GM18517 (cell line): ENCODE measurements at regions not wholly inside any gene's neighbourhood (a gene's known extent, or its start where the extent isn't known, plus 50 kb on each side); places are given as distances from the start of the nearest gene placed in this dataset.

ENCODE experiments used
- ATAC-seq: cut with Tn5 transposase; IDR thresholded peaks from one replicate; pipeline ENCODE4 v1.9.1; 2021; ENCODE audit warnings: mild to moderate bottlenecking, moderate library complexity; ENCODE audit not compliant: unreplicated experiment

DNA sequence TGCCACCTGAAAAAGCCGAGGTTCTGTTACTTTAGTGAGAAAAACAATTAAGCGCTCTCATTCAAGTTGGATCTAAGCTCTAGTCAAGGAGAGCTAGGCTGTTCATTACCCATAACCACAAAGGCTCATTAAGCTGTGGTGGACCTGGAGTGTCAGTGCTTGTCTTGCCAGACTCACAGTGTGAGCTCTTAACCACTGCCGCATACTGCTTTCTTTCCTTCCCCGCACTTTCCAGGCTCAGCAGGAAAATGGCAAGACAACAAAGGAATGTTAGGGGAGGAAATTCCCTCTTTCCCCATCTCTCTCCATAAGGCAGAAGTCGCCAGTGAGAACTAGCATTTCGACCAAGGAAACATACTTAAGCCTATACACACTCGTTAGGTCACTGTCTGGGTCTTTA lies 467.3 kb downstream of the ENC1 start:
- ATAC-seq, result no peak

DNA sequence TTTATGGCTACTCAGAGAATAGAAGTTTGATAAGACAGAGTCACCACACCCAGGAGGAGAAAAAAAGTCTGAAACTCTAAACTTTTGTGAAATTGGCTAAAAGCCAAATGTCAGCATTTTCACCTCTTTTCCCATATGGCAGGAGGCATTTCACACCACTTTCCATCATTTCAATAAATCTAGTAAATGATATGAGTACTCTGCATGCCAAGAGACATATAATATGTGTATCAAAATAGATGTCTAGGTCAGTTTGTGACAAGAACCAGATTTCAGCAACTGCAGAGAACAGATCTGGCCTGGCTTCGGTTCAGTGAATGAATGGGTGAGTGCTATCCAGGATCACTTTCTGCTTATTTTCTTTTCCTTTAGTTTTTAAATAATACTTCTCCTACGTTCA lies 470.8 kb downstream of the ENC1 start:
- ATAC-seq, result no peak

DNA sequence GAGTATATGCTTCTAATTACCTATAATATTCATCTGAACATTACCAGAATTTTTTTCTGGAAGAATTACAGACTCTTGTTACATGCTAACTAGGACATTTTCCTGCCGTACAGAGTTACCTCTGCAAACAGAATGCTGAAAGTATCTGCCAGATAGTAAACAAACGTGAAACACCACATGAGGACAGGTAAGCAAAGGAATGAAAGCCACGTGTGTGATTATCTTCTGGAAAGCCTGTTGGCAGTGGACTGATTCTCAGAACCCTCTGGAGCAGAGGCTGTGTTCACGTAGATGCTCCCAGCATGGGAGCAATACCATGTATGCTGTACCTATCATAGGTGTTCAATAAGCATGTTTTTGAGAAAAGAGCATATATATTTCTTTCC lies 472.6 kb downstream of the ENC1 start:
- no peak for ATAC-seq

DNA sequence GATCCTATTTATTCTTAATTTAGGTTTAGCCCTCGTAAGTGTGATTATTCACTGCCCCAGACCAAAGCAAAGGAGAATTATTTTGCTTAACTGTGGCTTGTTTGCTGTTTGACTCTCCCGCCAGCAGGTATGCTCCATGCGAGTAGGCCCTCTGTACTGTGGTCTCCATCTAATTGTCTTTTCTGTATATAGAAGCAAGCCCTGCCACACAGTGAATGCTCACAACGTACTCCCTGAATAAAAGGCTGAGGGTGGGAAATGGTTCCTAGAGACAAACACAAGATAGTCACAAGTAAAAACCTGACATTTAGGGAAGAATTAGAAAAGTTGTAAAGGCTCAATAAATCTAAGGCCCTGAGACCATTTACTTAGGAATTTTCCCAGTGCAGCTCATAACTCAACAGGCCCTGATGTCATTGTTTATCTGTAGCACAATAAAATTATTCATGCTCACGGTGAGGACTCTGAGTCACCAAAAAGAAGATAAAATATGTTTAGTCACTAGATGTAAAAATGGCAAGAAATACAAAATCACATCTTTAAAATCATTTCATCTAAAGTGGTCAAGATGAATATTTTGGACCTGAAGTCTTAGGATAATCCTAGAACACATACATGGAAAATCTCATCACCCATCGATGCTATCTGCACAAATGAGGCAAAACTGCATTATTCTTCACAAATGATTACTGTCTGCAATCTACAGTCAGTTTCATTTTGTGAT lies 473.2 kb downstream of the ENC1 start:
- ATAC-seq, result no peak

DNA sequence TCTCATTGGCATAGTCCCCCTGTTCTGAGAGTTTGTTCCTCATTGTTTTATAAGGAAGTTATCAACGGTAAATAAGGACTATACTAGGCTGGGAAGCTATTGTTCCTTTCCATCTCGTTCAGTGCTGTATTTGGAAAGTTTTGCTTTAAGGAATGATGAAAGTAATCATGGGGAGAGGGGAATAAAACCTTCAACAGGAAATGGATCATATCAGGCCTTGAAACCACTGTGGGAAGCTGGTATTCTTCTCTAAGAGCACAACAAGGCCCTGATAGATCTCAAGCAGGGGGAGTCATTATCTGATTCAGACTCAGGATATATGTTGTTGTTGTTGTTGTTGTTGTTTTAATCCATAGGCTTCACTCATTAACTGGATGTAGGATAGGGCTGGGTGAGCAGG lies 474.5 kb downstream of the ENC1 start:
- ATAC-seq, result no peak

DNA sequence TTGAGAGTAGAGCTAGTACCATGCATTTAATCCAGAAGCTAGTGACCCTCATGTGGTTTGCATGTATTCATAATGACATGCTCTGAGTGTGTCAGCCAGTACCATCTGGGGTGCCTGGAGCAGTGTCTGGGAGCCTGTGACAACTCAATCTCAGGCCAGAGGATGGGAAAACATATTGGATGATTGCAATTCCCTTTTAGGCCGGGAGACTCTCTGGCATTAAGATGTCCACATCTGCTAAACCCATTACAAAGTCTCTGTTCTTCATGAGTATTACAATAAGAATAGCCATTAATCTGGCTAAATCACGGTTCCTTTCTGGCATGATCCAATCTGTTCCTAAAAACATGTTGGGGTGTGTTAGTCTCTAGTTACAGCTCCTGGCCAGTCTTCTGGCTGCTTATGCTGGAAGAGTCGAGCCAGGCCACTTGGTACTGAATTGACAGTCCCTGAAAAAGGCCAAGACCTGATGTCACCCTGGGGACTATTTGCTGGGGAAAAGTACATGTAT lies 475.7 kb downstream of the ENC1 start:
- no peak for ATAC-seq

DNA sequence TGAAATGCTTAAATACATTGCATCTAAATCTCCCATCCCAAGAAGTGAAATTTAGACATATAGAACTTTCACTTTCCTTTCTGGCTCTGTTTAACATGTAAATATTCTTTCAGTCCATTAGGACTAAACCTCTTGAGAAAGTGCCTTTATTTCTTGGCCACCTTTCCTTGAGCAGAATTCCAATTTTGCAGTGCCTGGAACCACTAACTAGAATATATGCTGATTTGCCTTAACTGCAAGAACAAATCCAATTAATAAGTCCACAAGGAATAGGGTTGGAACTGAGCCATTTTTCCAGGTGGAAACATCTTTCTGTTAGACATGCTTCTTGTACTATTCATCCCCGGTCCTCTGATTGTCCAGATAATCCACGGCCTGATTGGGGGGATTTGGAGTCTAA lies 478.0 kb downstream of the ENC1 start:
- ATAC-seq, result no peak

DNA sequence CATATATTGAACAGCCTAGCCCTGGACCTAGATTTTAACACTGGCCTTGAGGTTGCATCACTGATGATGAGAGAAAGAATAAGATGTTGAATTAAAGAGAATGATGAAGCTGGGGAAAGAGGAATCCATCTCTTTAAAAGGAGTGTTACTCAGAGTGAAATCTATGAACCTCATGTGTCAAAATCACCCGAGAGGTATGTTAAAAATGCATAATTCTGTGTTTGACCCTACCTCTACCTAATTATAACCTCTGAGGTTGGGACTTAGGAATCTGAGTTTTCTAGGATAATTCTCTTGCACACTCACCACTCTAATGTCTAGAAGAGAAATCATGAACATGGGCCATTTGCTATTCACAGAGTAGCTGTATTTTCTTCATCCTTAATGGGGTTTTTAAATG lies 479.4 kb downstream of the ENC1 start:
- ATAC-seq, result no peak

DNA sequence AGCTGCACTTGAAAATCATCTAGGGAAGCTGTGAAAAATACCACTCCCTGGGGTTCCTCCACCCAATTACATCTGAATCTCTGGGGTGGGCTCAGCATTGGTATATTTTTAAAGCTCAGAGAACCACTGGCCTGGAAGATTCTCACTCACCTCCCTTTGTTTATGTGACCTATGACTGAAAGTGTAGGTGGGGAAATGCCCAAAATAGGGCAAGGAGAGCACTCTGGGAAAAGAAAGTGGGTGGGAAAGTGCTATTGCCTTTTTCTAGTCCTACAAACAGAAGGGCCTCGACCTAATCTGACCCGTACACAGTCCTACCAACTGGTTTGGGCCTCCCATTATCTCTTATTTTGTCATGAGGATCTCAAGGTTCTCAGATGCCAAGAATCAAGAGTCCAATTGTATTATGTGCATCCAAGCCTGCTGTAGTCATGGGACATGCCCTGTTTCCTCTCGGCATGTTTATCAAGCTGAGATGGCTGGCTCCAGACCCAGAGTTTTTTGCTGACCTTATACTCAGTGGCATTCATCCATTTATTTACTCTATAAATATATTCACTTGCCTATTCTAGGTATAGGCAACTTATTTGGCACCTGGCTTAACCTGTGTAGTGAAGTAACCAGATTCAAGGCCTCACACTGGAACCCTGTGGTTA lies 483.7 kb downstream of the ENC1 start:
- ATAC-seq, result no peak

DNA sequence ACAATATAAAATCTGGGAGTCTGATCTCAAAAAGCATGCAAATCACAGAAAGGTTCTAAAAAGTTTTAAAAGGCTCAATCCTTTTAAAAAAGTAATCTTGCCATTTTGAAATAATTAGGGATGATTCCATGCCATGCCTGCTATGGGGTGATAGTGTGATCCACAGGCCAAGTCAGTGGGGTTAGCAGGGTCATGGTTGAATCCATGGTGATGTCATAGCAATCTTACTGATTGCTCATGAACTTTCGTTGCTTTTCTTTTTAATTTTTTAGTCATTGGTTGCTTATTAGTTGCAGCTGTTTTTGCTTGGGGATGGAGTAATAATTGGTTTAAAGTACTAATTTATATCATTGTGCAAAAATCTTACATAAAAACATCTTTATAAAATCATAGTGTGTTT lies 485.0 kb downstream of the ENC1 start:
- no peak for ATAC-seq

DNA sequence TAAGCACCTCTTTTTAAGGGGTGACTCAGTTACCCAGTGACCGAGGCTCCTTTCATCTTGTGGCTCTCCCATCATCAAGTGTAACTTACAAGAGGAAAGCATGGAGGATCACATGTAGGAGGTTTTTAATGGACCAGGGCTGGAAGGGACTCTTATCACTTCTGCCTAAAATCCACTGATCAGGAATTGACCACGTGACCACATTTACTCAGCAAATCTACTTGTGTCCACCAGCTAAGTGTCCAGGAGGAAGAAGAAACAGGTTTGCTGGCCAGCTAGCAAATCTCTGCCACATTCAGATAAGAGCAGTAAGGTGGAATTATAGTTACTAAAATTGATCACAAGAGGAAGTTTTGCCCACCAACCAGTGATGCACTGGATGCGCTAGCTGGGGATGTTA lies 486.0 kb downstream of the ENC1 start:
- no peak for ATAC-seq

DNA sequence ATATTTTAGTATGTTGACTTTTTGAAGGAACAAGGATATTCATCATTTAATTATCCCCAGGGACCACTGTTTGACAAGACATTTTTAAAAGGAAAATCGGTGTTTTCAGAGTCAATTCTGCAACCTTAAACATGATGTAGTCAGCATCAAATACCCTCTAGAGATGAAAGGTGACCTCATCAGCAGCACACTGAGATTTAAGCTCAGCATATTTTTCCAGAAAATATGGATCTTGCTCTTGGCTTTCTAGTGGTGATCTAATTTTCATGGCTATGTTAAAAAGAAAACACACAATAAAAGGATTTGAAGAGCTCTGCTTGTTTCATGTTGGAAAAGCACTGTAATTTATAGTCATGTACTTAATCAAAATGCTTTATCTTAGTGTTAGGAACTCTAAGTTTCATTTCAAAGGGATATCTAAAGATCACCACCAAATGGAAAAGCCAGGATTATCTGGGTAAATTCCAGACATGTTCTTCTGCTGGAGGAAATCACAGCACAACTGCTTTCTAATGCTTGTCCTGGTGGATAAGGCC lies 487.2 kb downstream of the ENC1 start:
- ATAC-seq, result no peak

DNA sequence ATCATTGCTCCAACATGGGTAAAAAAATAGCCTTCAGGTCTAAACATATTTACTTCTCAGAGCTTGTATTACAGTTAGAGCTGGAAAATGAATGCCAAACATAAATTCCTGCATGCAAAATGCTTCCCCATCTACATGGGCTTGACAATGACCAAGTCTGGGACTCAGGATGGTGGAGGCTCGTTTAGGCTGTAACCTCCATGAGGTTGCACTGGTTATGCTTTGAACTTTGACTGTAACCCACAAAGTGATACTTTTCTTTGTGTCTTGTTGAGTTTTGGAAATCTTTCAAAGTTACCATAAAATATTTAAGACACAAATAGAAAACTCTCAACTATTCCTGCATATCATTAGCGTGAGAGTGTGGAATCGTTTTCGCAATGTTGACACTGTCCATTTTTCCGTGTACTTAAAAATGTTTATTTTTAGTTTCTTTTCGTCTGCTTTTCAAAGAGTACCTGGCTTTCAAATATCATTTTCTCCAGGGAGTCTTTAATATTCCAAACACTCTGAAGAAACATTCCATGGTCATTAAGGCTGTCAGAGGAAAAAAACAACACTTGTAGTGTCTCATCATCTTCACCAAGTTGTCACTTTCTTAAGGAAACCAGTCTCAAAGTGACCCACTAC lies 487.8 kb downstream of the ENC1 start:
- ATAC-seq, result no peak

DNA sequence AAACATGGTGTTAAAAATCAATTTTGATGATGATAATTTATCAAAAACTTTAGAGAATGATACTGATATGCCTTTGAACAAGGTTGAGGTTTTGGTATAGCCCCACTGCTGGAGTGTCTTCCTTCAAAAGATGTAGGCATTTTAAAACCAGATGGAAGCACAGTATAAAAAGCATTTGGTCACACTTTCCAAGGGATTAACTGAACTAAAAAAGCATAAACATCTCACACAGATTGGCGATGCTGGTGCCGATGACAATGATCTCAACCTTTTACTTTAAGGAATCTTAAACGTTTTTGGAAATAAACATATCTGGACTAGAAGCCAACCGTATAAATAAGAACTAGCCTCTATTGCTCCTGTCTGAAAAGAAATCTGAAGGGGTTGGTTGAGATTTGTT lies 488.4 kb downstream of the ENC1 start:
- no peak for ATAC-seq

DNA sequence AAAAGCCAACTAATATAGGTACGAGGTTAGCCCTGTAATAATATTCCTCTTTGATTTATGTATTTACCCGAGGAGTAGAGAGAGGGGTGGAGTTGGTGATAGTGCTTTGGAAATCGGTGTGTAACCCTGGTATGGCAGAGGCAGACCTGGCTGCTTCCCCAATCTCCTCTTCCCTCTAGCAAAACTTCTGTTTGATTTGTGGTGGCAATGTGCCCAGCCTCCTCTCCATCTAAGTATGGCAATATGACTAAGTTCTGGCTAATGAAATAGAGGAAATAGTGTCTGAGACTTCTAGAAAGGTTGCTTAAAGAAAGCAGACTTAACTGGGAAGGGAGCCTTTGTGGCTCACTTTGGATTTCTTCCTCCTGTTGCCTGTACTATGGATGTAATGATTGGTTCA lies 491.1 kb downstream of the ENC1 start:
- no peak for ATAC-seq

DNA sequence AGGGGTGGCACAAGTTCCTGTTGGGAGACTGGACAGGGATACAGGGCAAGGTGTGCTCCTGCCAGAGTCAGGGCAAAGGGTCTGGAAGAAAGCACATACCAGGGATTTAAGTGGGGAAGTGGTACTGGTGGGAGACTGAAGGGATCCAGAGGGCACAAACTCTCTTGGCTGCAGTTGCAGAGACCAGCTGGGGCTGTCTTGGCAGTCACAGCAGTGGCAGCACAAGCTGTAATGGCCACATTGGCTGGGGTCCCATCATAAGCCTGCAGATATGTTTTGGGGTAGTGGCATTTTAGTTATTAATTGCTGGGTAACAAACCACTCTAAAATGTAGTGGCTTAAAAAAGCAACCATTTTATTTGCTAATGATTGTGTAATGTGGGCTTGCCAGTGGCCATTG lies 492.2 kb downstream of the ENC1 start:
- no peak for ATAC-seq

DNA sequence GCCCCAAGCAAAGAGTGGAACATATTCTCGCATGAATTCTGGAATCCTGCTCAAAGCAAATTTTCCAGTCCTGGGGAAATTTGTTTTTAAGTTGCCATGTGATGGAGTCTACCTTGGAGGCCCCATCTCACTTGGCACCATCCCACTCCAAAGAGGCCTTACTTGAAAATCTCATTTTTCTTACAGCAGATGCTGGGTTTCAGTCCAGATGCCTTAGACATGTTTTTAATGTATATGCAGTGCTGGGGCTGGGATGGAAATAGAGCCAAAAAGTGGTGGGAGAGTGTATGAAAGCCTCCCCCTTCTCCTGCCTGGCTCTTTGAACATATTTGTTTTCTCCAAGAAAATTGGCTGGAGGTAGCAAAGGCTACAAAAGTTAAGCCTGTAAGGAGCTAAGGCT lies 493.7 kb downstream of the ENC1 start:
- no peak for ATAC-seq

DNA sequence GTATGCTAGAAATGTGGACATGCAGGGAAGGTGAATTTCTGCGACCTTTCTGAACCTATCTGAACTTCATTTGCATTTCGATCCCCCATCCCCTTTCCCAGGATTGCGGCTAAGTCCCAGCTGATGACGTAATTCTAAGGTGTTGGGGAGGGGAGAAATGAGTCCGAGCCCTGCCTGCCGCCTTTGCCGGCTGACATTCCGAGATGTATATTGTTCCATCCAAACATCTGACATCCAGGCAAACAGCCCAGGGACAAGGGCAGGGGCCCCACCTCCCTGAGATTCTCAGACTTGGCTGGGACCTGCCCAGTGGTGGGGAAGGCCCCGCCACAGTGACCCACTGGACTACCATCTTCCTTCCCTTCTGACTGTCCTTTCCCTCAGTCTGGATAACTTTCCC lies 494.6 kb downstream of the ENC1 start:
- ATAC-seq, result no peak

DNA sequence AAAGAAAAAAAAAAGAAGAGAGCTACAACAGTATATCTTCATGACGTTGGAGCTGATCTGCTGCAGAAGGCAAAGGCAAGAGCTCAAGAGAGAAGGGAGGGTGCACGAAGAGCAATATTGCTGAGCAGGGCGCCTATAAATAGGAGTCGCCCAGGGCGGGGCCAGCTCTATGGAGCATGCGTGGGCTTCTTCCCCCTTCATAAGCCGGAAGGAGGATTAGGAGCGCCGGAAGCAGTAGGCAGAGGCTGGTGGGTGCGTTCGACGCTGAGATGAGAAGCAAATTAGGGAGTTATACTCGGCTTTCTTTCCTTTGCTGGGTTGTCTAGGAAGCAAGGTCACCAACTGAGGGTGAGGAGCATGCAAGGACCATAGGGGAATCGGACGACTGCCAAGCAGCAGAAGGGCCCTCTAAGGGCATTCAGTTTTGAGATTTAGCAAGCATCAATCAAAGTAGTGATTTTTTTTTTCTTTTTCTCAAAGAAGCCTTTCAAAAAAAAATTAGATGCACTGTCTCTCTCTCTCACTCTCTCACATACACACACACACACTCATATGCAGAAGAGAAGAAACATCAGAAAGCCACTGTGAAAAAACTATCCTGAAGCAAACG lies 496.7 kb downstream of the ENC1 start:
- ATAC-seq, result no peak

DNA sequence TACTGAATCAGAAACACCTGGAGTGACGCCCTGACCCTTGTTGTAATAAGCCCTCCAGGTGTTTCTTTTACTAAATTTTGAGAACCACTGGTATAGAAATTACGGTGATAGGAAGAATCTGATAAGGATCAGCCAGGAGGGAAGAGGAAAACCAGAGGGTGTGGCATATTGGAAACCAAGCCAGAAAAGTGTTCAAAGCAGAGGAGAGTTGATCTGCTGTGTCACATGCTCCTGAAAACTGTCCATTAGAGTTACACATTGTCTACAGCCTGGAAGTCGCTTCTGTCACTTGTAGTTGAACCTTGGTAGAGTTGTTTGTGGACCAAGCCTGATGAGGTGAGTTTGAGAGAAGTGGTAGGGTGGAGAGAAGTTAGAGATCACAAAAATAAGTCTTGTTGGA lies 497.4 kb downstream of the ENC1 start:
- no peak for ATAC-seq

DNA sequence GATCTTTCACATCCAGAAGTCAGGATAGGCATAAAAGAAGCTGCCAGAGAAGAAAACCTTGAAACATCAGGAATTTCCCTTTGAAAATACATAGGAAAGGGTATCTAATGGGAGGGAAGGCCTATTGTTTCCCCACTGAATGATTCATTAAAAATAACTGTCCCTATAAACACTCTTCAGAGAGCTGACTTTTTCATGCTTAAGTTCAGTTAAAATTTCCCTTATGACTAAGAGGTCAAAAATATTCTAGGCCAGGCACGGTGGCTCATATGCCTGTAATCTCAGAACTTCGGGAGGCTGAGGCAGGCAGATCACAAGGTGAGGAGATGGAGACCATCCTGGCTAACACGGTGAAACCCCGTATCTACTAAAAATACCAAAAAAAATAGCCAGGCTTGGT lies 499.5 kb downstream of the ENC1 start:
- ATAC-seq, result no peak

DNA sequence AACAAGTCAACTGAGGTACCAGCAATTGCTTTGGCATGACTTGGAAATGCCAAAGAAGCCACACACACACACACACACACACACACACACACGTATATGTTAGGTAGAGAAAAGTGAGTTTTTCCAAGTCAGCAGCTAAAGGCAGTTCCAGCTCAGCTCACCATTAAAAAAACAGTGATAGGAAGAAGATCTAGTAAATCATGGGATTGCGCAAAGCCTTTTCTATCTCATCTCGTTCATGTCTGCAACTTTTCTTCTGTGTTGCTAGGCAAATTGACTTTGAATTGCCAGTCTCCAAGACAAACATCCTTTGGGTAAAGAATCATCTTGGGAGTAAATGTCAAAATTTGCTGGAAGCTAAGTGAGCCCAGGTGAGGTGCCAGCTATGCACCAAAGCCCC lies 500.1 kb downstream of the ENC1 start:
- ATAC-seq, result no peak
